ENCODE measurements at regions not wholly inside any gene's neighbourhood (a gene's known extent, or its start where the extent isn't known, plus 50 kb on each side); places are given as distances from the start of the nearest gene placed in this dataset.

DNA sequence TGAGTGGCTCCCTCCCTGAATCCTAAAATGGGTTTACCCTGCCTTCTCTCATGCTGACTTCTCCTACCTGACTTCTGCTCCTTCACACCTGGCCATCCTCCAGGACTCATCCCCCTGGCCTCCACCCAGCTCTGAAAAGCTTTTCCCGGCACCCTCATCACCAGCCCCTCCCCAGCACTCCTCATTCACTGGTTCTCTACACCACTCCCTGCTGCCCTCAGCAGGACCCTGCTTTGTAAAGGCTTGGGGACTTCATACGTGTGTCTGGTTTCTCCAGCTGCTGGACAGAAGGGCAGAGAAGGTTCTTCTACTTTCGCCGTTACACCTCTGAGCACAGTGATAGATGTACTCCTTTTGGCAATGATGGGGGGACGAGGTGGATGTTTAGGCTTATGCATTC, 184.9 kb upstream of the UBE3A start:
- H3K27ac Mint-ChIP-seq: no peak overlapping the region
- ATAC-seq: no peak
- CTCF ChIA-PET: interaction anchor here (1.4 kb wide), 1 partner anchor 60 kb away, joined by 4 read pairs; no protein-coding TSS in a partner anchor

DNA sequence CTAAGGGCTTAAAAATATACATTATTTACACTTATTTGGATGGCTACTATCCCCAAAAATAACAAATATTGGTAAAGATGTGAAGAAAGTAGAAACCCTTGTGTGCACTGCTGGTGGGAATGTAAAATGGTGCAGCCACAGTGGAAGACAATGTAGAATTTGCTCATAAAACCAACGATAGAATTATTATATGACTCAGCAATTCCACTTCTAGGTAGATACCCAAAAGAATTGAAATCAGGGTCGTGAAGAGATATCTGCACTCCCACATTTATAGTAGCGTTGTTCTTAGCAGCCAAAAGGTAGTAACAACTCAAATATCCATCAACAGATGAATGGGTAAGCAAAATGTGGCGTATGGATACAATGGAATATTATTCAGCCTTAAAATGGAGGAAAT, 181.6 kb upstream of the UBE3A start:
- DNase-seq (ENCODE audit: low spot score): no peak
- TF ChIP-seq SMAD3 (CRISPR knock-in tag; IDR thresholded peaks at IDR 0.05; ENCODE audit: borderline replicate concordance): no peak
- TF ChIP-seq, protein P1, sequence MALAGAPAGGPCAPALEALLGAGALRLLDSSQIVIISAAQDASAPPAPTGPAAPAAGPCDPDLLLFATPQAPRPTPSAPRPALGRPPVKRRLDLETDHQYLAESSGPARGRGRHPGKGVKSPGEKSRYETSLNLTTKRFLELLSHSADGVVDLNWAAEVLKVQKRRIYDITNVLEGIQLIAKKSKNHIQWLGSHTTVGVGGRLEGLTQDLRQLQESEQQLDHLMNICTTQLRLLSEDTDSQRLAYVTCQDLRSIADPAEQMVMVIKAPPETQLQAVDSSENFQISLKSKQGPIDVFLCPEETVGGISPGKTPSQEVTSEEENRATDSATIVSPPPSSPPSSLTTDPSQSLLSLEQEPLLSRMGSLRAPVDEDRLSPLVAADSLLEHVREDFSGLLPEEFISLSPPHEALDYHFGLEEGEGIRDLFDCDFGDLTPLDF (CRISPR knock-in tag; IDR thresholded peaks at IDR 0.05): no peak
- TF ChIP-seq, protein P2, sequence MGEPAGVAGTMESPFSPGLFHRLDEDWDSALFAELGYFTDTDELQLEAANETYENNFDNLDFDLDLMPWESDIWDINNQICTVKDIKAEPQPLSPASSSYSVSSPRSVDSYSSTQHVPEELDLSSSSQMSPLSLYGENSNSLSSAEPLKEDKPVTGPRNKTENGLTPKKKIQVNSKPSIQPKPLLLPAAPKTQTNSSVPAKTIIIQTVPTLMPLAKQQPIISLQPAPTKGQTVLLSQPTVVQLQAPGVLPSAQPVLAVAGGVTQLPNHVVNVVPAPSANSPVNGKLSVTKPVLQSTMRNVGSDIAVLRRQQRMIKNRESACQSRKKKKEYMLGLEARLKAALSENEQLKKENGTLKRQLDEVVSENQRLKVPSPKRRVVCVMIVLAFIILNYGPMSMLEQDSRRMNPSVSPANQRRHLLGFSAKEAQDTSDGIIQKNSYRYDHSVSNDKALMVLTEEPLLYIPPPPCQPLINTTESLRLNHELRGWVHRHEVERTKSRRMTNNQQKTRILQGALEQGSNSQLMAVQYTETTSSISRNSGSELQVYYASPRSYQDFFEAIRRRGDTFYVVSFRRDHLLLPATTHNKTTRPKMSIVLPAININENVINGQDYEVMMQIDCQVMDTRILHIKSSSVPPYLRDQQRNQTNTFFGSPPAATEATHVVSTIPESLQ (CRISPR knock-in tag; IDR thresholded peaks at IDR 0.05): no peak
- no peak for TF ChIP-seq ATF1 (CRISPR knock-in tag; IDR thresholded peaks at IDR 0.05)
- TF ChIP-seq, protein P3, sequence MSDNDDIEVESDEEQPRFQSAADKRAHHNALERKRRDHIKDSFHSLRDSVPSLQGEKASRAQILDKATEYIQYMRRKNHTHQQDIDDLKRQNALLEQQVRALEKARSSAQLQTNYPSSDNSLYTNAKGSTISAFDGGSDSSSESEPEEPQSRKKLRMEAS (CRISPR knock-in tag; IDR thresholded peaks at IDR 0.05): no peak
- TF ChIP-seq, protein P4, sequence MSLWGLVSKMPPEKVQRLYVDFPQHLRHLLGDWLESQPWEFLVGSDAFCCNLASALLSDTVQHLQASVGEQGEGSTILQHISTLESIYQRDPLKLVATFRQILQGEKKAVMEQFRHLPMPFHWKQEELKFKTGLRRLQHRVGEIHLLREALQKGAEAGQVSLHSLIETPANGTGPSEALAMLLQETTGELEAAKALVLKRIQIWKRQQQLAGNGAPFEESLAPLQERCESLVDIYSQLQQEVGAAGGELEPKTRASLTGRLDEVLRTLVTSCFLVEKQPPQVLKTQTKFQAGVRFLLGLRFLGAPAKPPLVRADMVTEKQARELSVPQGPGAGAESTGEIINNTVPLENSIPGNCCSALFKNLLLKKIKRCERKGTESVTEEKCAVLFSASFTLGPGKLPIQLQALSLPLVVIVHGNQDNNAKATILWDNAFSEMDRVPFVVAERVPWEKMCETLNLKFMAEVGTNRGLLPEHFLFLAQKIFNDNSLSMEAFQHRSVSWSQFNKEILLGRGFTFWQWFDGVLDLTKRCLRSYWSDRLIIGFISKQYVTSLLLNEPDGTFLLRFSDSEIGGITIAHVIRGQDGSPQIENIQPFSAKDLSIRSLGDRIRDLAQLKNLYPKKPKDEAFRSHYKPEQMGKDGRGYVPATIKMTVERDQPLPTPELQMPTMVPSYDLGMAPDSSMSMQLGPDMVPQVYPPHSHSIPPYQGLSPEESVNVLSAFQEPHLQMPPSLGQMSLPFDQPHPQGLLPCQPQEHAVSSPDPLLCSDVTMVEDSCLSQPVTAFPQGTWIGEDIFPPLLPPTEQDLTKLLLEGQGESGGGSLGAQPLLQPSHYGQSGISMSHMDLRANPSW (CRISPR knock-in tag; conservative IDR thresholded peaks at IDR 0.05; ENCODE audit: low read depth): no peak
- no peak for TF ChIP-seq MYBL2 (CRISPR knock-in tag; IDR thresholded peaks at IDR 0.05)
- TF ChIP-seq ZNF232 (CRISPR knock-in tag; IDR thresholded peaks at IDR 0.05): no peak
- TF ChIP-seq, protein P5, sequence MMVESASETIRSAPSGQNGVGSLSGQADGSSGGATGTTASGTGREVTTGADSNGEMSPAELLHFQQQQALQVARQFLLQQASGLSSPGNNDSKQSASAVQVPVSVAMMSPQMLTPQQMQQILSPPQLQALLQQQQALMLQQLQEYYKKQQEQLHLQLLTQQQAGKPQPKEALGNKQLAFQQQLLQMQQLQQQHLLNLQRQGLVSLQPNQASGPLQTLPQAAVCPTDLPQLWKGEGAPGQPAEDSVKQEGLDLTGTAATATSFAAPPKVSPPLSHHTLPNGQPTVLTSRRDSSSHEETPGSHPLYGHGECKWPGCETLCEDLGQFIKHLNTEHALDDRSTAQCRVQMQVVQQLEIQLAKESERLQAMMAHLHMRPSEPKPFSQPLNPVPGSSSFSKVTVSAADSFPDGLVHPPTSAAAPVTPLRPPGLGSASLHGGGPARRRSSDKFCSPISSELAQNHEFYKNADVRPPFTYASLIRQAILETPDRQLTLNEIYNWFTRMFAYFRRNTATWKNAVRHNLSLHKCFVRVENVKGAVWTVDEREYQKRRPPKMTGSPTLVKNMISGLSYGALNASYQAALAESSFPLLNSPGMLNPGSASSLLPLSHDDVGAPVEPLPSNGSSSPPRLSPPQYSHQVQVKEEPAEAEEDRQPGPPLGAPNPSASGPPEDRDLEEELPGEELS (CRISPR knock-in tag; IDR thresholded peaks at IDR 0.05): no peak
- Mint-ChIP-seq H3K9me3 (no peaks in the 10 kb centered on the region), H3K27me3 (ENCODE audit: low read depth) (peaks cover 6% of the 10 kb centered on the region), H3K4me1 (no peaks in the 10 kb centered on the region), H3K27ac (no peak overlapping the region), H3K36me3 (no peaks in the 10 kb centered on the region), H3K4me3 (no peak overlapping the region)
- no peak for ATAC-seq
- POLR2A ChIA-PET: no interaction called here
- CTCF ChIA-PET: no interaction called here

More for the DNA sequence above, 184.9 kb upstream of the UBE3A start:
- no peak for DNase-seq (ENCODE audit: low spot score)
- H3K36me3 Mint-ChIP-seq: no peaks in the 10 kb centered on the region
- no peaks in the 10 kb centered on the region for H3K4me1 Mint-ChIP-seq
- no peaks in the 10 kb centered on the region for H3K9me3 Mint-ChIP-seq
- TF ChIP-seq ZNF263 (CRISPR knock-in tag; IDR thresholded peaks at IDR 0.05; ENCODE audit: low read depth) (no peak), NR2C2 (CRISPR knock-in tag; IDR thresholded peaks at IDR 0.05) (no peak), CREB1 (CRISPR knock-in tag; IDR thresholded peaks at IDR 0.05) (no peak), MXD4 (CRISPR knock-in tag; IDR thresholded peaks at IDR 0.05; ENCODE audit: borderline replicate concordance) (no peak)
- peaks cover 6% of the 10 kb centered on the region for H3K27me3 Mint-ChIP-seq (ENCODE audit: low read depth)
- POLR2A ChIA-PET: no interaction called here
- H3K4me3 Mint-ChIP-seq: no peak overlapping the region

DNA sequence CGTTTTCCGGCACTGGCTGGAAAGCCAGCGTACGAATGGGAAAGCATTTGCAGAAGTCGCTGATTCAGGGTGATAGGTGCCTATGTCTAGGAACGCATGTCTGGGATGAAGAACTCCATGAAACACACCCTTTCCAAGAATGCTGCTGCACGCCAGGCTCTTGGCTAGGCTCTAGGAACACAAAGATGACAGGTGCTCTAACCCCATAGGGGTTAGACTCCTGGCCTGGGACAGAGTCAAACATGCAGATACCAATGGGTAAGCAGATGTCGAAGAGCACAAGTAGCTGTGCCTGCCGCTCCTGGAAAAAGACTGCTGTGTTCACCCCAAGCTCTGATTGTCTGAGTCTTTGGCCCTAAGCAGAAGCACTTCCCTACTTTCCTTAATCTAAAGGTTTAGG, 180.9 kb upstream of the UBE3A start:
- CTCF ChIA-PET: interaction anchor here (1.3 kb wide), 1 partner anchor 70 kb away, joined by 5 read pairs; no protein-coding TSS in a partner anchor
- ATAC-seq: no peak
- TF ChIP-seq NR1H2 (CRISPR knock-in tag; IDR thresholded peaks at IDR 0.05) (no peak), ZNF671 (CRISPR knock-in tag; IDR thresholded peaks at IDR 0.05) (no peak), CREB1 (CRISPR knock-in tag; IDR thresholded peaks at IDR 0.05) (no peak), NR3C1 (CRISPR knock-in tag; conservative IDR thresholded peaks at IDR 0.05; ENCODE audit: low read depth) (no peak), TEAD1 (CRISPR knock-in tag; IDR thresholded peaks at IDR 0.05) (no peak), SMAD3 (CRISPR knock-in tag; IDR thresholded peaks at IDR 0.05; ENCODE audit: borderline replicate concordance) (no peak), MXD4 (CRISPR knock-in tag; IDR thresholded peaks at IDR 0.05; ENCODE audit: borderline replicate concordance) (no peak), GABPB1 (CRISPR knock-in tag; IDR thresholded peaks at IDR 0.05) (no peak), TEAD4 (CRISPR knock-in tag; IDR thresholded peaks at IDR 0.05) (no peak), ZBTB21 (CRISPR knock-in tag; IDR thresholded peaks at IDR 0.05; ENCODE audit: borderline replicate concordance) (no peak)
- TF ChIP-seq, protein P6, sequence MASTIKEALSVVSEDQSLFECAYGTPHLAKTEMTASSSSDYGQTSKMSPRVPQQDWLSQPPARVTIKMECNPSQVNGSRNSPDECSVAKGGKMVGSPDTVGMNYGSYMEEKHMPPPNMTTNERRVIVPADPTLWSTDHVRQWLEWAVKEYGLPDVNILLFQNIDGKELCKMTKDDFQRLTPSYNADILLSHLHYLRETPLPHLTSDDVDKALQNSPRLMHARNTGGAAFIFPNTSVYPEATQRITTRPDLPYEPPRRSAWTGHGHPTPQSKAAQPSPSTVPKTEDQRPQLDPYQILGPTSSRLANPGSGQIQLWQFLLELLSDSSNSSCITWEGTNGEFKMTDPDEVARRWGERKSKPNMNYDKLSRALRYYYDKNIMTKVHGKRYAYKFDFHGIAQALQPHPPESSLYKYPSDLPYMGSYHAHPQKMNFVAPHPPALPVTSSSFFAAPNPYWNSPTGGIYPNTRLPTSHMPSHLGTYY (CRISPR knock-in tag; IDR thresholded peaks at IDR 0.05): no peak
- TF ChIP-seq, protein P7, sequence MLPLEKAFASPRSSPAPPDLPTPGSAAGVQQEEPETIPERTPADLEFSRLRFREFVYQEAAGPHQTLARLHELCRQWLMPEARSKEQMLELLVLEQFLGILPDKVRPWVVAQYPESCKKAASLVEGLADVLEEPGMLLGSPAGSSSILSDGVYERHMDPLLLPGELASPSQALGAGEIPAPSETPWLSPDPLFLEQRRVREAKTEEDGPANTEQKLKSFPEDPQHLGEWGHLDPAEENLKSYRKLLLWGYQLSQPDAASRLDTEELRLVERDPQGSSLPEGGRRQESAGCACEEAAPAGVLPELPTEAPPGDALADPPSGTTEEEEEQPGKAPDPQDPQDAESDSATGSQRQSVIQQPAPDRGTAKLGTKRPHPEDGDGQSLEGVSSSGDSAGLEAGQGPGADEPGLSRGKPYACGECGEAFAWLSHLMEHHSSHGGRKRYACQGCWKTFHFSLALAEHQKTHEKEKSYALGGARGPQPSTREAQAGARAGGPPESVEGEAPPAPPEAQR (CRISPR knock-in tag; IDR thresholded peaks at IDR 0.05): no peak

More for the DNA sequence above, 180.9 kb upstream of the UBE3A start:
- Mint-ChIP-seq H3K4me3 (no peak overlapping the region), H3K27ac (no peak overlapping the region), H3K9me3 (no peaks in the 10 kb centered on the region), H3K27me3 (ENCODE audit: low read depth) (peaks cover 6% of the 10 kb centered on the region), H3K36me3 (no peaks in the 10 kb centered on the region), H3K4me1 (no peaks in the 10 kb centered on the region)
- POLR2A ChIA-PET: no interaction called here
- DNase-seq (ENCODE audit: low spot score): no peak
